ENCODE measurements at regions not wholly inside any gene's neighbourhood (a gene's known extent, or its start where the extent isn't known, plus 50 kb on each side); places are given as distances from the start of the nearest gene placed in this dataset.

DNA sequence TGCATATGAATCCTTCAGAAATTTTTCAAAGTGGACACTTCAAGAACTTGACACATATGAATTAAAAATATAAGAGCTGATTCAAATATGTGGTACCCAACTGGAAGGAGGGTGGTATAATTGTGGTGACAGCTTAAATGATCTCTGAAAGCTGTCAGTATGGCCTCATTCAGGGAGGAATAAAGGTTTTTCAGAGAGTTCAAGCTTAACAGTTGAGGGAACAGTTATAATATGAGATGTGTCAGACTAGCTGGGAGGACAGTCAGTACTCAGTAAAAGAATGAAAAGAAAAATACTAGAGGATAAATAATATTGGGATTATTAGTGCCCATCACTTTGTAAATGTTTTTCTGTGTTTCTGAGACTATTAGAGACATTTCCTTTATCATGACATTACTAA lies 277.5 kb downstream of the RASSF9 start (continued):
- TF ChIP-seq, protein P1, sequence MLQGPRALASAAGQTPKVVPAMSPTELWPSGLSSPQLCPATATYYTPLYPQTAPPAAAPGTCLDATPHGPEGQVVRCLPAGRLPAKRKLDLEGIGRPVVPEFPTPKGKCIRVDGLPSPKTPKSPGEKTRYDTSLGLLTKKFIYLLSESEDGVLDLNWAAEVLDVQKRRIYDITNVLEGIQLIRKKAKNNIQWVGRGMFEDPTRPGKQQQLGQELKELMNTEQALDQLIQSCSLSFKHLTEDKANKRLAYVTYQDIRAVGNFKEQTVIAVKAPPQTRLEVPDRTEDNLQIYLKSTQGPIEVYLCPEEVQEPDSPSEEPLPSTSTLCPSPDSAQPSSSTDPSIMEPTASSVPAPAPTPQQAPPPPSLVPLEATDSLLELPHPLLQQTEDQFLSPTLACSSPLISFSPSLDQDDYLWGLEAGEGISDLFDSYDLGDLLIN (CRISPR knock-in tag; IDR thresholded peaks at IDR 0.05; ENCODE audit: borderline replicate concordance) = no peak
- TF ChIP-seq ZNF224 (CRISPR knock-in tag; IDR thresholded peaks at IDR 0.05) = no peak

DNA sequence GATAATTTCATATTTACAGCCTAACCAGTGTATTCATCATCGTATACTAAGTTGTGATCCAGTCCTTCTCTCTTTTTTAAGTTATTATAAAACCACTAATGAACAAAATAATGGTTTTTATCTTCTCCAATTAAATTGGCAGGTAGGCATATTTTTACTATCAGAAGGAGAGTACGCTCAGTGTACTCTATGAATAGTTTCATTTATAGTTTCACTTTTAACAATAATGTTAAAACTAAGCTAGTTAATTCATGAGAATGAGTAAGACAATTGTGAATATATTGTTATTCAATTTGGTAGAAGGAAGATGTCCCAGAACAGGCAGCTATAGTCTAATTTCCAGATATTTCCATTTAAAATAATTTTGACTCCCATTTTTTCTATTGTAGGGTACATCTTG lies 277.1 kb downstream of the RASSF9 start:
- FAIRE-seq = no peak
- intact Hi-C loops (cut with micrococcal nuclease; ENCODE audit: unreplicated experiment) = no loop called here
- no peak for TF ChIP-seq SCMH1 (CRISPR knock-in tag; IDR thresholded peaks at IDR 0.05; ENCODE audit: borderline replicate concordance)
- no peak for TF ChIP-seq KAT7 (CRISPR knock-in tag; IDR thresholded peaks at IDR 0.05; ENCODE audit: borderline replicate concordance)
- TF ChIP-seq, protein P2, sequence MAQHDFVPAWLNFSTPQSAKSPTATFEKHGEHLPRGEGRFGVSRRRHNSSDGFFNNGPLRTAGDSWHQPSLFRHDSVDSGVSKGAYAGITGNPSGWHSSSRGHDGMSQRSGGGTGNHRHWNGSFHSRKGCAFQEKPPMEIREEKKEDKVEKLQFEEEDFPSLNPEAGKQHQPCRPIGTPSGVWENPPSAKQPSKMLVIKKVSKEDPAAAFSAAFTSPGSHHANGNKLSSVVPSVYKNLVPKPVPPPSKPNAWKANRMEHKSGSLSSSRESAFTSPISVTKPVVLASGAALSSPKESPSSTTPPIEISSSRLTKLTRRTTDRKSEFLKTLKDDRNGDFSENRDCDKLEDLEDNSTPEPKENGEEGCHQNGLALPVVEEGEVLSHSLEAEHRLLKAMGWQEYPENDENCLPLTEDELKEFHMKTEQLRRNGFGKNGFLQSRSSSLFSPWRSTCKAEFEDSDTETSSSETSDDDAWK (CRISPR knock-in tag; IDR thresholded peaks at IDR 0.05) = no peak
- TF ChIP-seq, protein P3, sequence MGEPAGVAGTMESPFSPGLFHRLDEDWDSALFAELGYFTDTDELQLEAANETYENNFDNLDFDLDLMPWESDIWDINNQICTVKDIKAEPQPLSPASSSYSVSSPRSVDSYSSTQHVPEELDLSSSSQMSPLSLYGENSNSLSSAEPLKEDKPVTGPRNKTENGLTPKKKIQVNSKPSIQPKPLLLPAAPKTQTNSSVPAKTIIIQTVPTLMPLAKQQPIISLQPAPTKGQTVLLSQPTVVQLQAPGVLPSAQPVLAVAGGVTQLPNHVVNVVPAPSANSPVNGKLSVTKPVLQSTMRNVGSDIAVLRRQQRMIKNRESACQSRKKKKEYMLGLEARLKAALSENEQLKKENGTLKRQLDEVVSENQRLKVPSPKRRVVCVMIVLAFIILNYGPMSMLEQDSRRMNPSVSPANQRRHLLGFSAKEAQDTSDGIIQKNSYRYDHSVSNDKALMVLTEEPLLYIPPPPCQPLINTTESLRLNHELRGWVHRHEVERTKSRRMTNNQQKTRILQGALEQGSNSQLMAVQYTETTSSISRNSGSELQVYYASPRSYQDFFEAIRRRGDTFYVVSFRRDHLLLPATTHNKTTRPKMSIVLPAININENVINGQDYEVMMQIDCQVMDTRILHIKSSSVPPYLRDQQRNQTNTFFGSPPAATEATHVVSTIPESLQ (CRISPR knock-in tag; conservative IDR thresholded peaks at IDR 0.05) = no peak
- no peak for TF ChIP-seq ZNF282 (IDR thresholded peaks at IDR 0.05; ENCODE audit: partially characterized antibody)
- TF ChIP-seq PCBP2 (optimal IDR thresholded peaks at IDR 0.05; ENCODE audit: low read depth, low read length, poor library complexity, severe bottlenecking) = no peak
- TF ChIP-seq, protein P4, sequence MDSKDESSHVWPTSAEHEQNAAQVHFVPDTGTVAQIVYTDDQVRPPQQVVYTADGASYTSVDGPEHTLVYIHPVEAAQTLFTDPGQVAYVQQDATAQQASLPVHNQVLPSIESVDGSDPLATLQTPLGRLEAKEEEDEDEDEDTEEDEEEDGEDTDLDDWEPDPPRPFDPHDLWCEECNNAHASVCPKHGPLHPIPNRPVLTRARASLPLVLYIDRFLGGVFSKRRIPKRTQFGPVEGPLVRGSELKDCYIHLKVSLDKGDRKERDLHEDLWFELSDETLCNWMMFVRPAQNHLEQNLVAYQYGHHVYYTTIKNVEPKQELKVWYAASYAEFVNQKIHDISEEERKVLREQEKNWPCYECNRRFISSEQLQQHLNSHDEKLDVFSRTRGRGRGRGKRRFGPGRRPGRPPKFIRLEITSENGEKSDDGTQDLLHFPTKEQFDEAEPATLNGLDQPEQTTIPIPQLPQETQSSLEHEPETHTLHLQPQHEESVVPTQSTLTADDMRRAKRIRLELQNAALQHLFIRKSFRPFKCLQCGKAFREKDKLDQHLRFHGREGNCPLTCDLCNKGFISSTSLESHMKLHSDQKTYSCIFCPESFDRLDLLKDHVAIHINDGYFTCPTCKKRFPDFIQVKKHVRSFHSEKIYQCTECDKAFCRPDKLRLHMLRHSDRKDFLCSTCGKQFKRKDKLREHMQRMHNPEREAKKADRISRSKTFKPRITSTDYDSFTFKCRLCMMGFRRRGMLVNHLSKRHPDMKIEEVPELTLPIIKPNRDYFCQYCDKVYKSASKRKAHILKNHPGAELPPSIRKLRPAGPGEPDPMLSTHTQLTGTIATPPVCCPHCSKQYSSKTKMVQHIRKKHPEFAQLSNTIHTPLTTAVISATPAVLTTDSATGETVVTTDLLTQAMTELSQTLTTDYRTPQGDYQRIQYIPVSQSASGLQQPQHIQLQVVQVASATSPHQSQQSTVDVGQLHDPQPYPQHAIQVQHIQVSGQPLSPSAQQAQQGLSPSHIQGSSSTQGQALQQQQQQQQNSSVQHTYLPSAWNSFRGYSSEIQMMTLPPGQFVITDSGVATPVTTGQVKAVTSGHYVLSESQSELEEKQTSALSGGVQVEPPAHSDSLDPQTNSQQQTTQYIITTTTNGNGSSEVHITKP (CRISPR knock-in tag; IDR thresholded peaks at IDR 0.05; ENCODE audit: low read depth) = no peak
- no peak for TF ChIP-seq KLF9 (CRISPR knock-in tag; IDR thresholded peaks at IDR 0.05; ENCODE audit: low read depth)
- TF ChIP-seq ZNF263 (CRISPR knock-in tag; IDR thresholded peaks at IDR 0.05) = no peak
- TF ChIP-seq NFIC (IDR thresholded peaks at IDR 0.05; ENCODE audit: low read length) = no peak
- TF ChIP-seq, protein P5, sequence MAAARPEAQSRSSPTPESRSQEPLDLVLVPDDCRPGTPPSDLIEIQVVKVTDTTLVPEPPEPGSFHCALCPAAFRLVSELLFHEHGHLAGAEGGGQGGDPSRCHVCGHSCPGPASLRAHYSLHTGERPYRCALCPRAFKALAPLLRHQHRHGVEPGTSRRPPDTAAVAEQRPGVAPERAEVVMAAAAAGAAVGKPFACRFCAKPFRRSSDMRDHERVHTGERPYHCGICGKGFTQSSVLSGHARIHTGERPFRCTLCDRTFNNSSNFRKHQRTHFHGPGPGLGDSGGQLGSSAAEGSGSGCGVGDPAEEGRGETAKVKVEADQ (CRISPR knock-in tag; IDR thresholded peaks at IDR 0.05; ENCODE audit: borderline replicate concordance) = no peak
- no peak for TF ChIP-seq NFE2 (CRISPR knock-in tag; IDR thresholded peaks at IDR 0.05)
- no peak for TF ChIP-seq ZNF274 (CRISPR knock-in tag; IDR thresholded peaks at IDR 0.05)

More for the DNA sequence above, 277.1 kb downstream of the RASSF9 start:
- Histone ChIP-seq H3K4me1 (ENCODE audit: insufficient read depth, low read length) (no peaks in the 10 kb centered on the region), H3K36me3 (replicated peaks in 1 of 2; ENCODE audit: control insufficient read depth in 1 of 2, insufficient read depth in 2 of 2, low read length in 2 of 2) (no peaks in the 10 kb centered on the region), H3K4me2 (ENCODE audit: low read depth, low read length) (no peak overlapping the region), H3K79me2 (ENCODE audit: insufficient read depth, low read length) (no peaks in the 10 kb centered on the region), H2AFZ (ENCODE audit: low read length) (no peak overlapping the region), H3K9ac (ENCODE audit: insufficient read depth, low read depth, low read length) (no peak overlapping the region), H3K27me3 (ENCODE audit: control insufficient read depth in 1 of 2, insufficient read depth in 2 of 2, low read length in 2 of 2) (no peaks in the 10 kb centered on the region), H3K27ac (ENCODE audit: extremely low read length, insufficient read depth, low read length) (no peak overlapping the region), H3K4me3 (replicated peaks in 1 of 3; ENCODE audit: insufficient read depth in 1 of 3, low read depth in 2 of 3, low read length in 3 of 3) (no peak overlapping the region), H4K20me1 (ENCODE audit: insufficient read depth, low read length) (no peaks in the 10 kb centered on the region), H3K9me3 (ENCODE audit: low read length) (no peaks in the 10 kb centered on the region)
- ChIA-PET CTCF (ENCODE audit: low intra/inter-chr PET ratio, low total read pairs) (no interaction called here), POLR2A (no interaction called here)
- in situ Hi-C loops (cut with HindIII; ENCODE audit: extremely low pct_ligation_motif_present, low pct_unique_long_range_greater_than_20kb) = no loop called here
- WGBS (ENCODE audit: low lambda C conversion rate) = 3% methylated on average over 2 of the region's 2 CpGs
- no TSS peak for BruUV-seq (replicated peaks)
- DNase-seq (ENCODE audit: low spot score) (no peak), ATAC-seq (no peak)

Measured in HepG2 (cell line).